ENCODE measurements at regions not wholly inside any gene's neighbourhood (a gene's known extent, or its start where the extent isn't known, plus 50 kb on each side); places are given as distances from the start of the nearest gene placed in this dataset.

DNA sequence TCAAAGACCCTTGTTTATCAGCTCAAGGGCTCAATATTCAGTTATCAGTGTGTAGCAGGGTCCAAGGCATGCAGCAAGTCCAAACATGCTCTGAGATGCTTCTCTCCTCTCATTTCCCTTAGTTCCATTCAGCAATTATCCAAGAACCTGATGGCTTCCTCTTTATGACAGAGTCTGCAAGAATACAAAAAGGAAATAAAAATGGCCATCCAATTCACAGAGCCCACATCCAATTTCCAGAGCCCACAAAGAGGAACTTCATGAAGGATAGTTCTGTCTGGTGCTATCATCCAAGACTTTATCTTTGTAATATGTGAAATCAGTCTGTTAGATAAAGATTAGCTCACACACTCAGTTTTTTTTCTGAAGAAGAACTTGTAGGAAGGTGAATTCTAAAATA, 217.2 kb downstream of the LACC1 start:
- no peak for DNase-seq

DNA sequence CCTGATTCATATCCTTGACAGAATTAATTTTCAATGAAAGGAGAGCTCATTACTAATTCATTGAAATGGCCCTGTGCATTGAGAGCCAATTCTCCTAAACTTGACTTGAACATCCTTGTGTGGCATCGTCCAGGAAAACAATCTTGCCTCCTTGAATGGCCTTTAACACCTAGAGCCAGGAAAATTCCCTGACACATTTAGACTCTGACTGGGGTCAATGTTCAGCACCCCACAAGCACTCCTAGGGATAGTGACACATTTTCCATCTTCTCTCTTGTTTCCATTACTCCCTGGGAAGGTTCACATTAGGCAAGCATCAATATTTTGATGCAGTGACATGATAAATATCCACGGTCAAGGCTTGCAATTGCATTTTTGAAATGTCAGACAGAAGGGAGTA, 218.9 kb downstream of the LACC1 start:
- no peak for DNase-seq

DNA sequence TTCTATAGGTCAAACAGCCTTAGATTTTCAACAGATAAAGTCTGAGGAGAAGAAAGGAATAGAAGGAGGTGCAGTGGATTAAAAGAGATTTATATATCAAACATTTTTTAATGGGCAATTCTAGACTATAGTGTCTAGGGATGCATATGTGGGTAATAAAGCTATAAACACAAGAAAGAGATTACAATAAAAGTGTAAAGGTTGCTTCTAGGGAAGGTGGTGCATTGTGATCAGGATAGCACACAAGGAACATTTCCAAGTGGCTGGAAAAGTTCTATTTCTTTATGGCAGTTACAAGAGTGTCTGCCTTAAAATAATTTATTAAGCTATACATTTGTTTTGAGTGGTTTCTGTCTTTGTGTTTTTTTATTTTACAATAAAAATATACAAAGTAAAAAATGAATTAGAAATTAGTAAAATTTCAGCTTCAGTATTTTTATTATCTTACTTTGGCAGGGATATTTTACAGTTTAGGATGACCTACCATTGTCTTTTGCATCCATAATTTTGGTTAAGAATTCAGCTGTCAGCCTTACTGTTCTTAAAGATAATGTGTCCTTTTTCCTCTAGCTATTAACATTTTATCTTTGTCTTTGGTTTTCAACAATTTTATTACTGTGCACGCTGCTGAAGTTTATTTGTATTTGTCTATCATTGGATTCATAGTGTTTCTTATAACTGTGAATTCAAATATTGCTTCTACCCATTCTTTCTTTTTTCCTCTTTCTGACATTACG, 221.8 kb downstream of the LACC1 start:
- no peak for DNase-seq

DNA sequence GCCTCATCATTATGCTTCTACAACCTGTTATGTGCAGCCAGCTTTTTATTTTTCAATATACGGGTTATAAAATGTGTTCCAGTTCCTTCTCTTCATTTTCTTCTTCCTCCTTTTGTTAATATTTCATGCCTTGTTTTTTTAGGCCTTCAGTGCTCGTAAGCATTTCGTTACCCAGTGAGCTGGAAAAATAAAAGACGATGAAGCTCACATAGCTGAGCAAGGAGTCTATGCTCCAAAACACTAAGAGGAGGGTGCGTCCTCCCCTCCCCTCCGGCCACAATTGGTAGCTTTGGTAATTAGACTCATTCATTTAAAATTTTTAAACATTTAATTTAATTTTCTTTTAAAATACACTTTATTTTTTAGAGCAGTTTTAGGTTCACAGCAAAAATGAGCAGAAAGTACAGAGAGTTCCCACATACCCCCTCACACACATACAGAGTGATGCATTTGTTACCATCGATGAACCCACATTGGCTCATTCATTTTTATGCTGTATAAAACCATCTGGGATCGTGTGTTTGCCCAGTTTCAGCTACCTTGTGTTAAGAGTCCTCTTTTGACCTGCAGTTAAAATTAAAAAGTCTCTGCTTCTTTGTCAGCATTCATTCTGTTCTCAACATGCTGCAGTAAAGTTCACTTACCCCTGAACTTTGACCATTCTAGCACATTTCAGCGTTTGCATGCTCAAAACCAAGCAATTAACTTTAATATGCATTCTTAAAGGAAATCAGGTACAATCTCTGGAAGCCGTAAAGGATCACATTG, 223.9 kb downstream of the LACC1 start:
- DNase-seq = no peak

DNA sequence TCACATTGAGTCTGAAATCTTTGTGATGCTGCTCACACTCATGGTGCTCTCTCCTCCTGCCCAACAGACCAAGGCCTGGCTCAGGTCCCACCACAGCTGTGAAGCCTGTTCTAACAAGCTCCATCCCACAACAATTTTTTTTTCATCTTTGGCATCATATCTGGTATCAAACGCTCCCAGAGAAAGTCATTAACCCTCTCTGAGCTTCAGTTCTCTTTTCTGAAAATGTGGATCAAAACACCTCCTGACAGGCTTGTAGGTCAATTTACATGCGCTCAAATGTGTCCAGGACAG, 224.4 kb downstream of the LACC1 start:
- no peak for DNase-seq

DNA sequence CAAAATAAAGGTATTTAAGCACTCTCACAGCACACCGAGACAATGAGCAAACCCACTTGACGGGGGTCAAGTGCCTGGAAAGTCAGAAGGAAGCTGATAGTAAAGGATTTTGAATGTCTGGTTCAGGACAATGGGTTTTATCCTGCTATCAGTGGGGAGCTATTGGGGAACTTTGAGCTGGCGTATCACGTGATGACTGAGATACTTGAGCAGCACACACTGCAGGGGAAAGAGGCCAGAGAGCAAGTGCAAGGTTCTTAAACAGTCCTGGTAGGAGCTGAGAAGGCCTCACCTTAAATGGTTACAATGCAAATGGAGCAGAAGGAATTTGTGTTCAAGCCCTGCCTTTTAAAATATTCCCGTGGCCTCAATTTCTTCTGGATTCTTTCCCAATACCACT, 225.3 kb downstream of the LACC1 start:
- no peak for DNase-seq

DNA sequence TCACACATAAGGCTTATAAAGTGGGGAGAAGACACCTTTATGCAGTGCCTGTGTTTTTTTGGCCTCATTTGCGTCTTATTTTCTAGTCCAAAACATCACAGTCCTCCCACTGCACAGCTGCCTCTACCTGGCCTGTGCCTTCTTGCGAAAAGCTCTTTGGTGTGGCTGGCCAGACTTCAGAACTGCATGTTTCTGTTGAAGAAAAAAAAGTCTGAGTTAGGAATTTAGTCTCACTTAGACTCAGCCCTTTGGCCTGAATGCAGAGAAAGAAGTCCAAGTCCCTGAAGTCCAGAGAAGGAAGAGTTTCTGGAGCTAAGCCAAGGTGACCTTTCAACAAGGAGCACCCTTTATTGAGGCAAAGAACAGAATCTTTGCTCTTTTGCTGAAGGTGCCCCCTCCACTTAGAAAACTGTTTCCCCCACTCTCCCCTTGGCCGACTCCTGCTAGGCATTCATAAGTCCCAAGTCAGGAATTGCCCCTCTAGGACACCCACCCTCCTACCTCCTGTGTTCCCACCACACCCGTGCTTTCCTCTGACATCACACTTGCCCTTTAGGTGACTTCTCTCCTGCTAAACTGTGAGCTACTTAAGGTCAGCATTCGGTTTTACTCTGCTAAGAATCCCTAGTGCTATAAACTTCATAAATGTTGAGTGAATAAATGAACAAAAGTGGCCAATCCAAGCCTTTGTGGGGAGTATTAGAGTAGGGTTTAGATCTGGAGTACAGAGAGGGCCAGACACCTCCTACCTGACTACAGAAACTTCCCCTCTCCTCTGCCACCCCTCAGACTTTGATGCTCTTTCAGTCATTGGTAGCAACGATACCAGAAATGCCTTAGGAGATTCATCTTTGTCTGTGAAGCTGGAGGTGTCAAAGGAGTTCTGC, 226.8 kb downstream of the LACC1 start:
- DNase-seq = no peak

DNA sequence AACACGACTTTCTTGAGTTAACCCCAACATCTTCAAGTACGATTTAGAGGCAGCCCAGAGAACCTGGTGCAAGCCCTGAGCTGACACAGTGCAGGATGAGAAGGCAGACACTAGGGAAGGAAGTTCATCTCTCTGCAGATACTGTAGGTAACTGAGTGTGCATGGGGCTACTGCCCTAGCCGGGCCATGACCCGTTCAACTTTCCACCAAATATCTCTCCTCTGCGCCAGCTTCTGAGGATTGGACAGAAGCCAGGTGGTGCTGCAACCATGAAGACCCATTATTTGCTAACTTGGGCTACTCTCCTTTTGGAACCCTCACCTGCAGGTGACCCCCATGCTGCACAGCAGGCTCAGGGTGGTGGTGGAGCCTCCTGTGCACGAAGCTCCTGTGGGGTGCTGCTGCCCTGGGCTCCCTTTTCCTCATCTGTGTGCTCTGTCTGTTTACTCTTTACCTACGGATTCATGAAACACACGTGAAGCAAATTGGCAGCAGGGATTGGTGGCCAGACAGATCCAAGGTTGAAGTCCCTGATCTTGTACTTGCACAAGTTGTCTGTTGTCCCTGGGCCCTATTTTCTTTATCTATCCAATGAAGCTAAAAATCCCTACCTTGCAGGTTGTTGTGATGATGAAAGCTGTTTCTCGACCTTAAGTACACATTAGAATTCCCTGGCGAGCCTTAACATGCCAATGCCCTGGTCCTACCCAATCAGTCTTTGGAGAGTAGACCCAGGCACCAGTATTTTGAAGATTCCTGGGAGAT, 227.8 kb downstream of the LACC1 start:
- DNase-seq = no peak

DNA sequence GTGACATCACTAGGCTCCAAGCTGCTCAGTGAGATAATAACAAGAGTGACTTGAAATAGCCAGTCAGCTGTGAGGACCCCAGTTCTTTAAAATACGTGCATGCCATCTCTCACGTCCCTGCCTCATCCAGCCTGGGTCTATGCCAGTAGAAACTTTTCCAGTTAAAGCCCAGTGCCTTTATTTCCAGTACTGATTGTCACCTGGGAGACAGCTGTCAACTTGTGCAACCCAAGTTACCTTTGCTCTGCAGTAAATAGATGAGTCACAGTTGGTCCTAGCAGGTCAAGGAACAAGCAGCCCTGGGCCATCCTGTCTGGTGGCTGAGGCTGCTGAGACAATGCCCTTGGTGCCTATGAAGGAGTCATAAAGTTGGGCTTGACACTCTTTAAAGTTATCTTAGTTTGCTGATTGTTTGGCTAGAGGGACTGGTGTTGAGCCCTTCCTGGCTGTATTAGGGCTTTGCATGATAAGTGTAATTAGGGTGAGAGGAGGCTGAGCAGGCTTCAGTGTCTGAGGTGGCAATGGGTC, 228.7 kb downstream of the LACC1 start:
- DNase-seq = no peak

DNA sequence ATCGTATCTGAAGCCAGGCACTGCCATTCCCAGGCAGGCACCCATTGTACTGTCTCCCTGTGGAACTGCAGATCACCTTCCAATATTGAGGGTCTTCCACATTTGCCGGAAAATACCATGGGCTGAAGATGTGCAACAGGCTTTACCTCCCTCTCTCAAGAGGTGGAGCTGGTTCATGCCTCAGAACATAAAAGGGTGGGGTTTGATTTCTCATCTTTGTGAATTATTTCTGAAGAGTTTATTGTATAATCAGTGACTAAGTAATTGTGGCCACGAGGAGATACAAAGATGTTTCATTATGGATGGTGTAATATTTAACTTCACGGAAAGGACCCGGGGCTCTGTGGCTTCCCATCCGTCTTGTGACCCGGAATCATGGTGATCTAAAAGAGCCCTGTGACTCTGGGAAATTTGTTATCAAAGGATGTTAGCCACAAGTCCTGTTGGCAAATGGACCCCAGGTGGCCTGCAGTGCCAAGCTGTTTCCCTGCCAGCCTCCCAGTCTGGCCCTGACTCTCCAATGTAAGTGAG, 230.5 kb downstream of the LACC1 start:
- no peak for DNase-seq

DNA sequence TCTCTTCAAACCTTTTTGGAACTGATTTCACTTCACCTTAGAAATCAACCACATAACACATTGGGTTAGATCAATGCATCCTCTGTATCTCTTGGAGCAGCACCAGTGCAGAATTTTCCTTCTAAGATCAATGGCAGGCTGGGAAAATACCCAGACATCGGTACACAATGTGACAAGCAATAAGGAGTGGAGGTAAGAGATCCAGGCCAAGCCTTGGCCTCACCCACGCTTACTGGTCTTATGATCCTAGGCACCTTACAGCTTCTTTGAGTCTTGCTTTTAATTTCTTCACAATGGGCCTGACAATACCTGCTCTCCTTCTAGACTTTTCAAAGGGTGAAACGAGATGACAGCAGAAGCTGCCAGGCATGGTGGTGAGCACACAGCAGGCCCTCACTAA, 232.0 kb downstream of the LACC1 start:
- DNase-seq = no peak

DNA sequence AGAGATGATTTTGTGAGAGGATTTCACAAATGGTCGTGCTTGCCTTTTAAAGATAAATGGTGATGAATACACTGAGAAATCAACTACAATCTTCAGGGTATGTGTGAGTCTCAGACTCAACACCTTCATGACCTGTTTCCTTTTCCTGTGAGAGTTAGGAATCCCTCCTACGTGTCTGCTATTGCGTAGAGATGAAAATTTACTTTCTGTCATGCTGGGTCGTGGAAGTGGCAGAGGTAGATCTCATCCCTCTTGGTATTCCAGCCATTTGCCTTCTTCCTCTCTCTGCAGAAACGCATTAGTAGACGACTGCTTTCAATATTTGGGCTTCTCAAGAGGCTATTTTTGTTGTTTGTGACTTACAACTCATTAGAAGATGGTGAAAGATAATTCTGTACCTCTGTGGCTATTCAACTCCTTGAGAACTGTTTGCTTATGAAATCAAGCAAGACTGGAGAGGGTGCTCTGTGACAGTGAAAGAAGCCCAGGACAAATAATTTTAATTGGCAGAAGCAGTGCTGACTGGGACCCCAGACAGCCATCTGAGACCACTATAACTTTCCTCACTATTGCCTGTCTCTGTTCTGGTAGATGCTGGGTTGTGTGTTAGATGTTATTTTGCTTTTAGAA, 233.1 kb downstream of the LACC1 start:
- no peak for DNase-seq

DNA sequence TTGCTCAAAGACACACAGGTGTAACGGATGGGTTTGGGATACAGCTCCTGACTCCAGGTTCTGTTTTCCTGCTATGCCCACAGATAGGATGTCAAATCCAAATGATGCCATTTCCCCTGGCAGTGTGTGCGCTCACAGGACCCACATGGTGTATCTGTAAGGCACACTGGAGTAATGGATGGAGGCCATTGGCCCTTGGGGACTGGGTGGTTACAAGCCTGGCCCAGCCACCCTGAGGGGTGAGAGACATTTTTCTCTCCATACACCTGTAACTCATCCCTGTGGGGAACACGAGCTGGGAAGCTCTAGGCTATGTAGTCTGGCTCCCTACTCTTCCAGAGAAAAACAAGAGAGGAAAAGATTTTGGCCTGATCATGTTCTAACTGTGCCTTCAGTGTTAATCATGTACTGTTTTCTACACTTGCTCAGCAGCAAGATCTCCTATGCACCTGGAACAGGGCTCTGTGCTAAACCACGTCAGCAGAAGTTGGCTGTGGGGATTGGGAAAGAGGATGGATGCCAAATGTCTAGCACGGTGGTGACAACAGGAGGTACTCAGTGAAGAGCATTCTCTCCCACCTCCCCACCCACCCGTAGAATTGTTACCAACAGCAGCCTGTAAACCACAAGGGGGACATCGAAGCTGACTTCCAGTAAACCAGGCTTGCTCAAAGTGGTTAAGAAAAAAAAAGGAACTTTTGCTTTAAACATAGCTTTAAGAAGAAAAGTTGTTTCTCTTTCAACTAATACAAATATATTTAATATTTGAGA, 237.0 kb downstream of the LACC1 start:
- no peak for DNase-seq

DNA sequence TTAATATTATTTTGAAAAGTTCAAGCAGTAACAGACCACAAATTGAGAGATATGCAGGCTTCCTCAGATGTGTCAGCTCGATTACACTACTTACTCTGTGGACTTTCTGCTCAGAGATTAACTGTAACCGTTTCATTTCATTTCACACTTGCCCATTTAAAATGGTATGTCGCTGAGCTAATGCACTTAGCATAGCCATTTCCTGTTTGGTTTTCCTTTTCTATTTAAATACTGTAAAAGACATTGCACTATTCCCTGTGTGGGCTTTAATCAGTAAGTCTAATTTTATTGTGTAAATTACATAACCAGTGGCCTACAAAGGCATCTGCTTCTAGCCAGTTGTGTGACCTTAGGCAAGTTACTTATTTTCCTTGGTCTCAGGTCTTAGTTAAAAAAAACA, 237.6 kb downstream of the LACC1 start:
- DNase-seq = no peak

DNA sequence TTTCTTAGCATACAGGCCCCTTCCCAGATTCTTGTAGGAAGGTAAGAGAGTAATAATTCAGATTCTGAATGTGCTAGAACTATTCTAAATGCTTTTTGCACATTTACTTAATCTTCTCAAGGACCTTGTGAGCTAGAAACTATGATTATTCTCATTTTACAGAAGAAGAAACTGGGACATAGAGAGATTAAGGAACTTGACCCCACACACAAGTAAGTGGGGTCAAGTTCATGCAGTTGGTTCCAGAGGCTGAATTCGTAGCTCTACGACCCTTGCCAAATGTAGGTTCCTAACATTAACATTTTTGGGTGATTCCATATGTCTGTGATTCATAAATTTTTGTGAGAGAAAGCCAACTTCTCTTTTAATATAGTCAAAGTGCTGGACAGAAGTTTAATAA, 238.1 kb downstream of the LACC1 start:
- no peak for DNase-seq

DNA sequence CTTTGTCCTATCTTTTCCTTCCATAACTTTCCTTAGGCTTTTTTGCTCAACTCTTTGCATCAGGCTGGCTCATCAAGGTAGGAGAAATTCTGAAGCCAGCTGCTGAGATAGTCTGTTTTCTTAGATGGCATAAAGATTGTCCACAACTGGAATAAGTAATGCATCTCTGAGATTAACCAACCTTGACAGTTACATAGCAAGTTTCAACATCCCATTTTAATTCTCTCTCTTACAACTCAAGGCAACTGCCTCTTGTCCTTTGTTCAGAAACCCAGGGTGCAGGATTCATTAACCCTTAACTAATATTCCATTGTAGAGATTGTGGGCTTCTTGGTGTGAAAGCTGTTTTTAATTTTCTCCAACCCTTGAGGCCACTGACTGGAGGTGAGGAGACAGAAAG, 239.2 kb downstream of the LACC1 start:
- no peak for DNase-seq

DNA sequence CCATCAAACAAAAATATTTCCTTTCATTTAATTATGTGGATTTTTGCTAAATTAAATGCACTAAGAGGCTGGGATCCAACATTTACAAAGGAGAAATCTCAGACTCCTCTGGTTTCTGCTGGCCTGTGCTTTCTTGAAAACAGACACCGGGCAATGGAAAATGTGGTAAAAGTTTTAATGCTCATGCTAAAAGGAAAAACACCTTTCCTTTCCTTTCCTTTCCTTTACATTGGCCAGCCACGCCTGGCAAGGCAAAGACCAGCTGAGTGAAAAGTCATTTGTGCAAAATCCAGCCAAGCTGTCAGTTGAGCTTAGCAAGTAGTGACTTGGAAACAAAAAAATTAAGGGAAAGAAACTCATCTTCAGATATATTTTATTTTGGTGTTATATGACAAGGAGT, 240.3 kb downstream of the LACC1 start:
- DNase-seq = no peak

DNA sequence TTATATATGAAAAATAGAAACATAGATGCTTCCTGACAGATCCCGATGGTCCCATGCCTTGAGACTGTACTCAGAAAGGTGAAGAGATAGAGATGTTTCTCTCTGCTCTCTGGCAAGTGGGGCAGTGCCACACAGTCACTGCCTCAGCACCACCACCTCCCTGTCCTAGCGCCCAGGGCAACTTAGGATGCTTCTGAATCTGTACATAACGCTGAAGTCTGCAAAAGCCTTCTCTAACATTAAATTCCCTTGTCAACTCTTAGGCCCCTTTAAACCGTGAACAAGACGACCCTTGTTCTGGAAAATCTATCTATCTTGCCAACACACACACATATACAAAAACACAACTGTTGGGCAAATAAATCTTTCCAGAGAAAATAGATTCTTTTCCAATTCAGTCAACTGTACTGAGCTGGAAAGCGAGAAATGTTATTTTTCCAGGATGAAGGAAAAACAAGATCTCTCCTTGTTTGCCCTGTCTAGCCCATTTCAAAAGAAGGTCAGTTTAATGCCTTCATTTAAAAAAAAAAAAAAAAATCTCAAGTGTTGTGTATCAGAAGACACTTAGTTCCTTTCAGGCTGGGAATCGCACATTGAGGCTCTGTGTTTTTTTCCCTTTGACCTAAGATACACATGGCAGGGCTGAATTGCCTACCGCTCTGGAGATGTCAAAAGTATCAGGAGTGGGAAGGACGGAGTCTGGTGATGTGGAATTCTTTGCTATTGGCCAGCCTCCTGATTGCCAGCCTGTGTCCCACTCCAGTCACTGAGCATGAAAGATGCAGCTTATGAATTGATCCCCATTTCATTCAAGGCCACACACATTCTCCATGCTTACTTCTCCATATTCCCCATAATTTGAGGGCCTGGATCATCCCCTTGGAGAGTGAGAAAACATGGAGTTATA, 241.4 kb downstream of the LACC1 start:
- no peak for DNase-seq

DNA sequence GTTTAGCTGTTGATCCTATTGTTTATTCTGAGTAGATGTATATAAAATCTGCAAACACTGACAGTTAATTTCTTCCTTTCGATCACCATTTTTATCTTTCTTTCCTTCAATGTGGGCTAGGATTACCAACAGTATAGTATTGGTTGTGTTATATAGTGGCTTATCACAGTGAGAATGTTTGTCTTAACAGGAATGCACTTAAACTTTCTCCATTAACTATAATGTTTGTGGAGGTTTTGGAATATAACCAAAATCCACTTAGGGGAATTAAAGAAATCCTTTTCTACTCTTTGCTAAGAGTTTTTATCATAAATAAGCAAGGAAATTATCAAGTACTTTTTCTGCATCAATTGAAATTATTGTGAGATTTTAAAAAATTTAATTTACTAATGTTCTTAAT, 244.6 kb downstream of the LACC1 start:
- no peak for DNase-seq

Data from renal pelvis (tissue), 1 donor.